ENCODE measurements at regions not wholly inside any gene's neighbourhood (a gene's known extent, or its start where the extent isn't known, plus 50 kb on each side); places are given as distances from the start of the nearest gene placed in this dataset.

- intact Hi-C loops (cut with micrococcal nuclease) (no loop called here), dilution Hi-C loops (cut with HindIII; ENCODE audit: low sequenced_read_pairs, unreplicated experiment) (no loop called here), in situ Hi-C loops (cut with MboI; ENCODE audit: low sequenced_read_pairs) (no loop called here)
- H3K79me1 ChIP-seq (ENCODE audit: low read depth in 1 of 2, low read length in 2 of 2): no peaks in the 10 kb centered on the region
- TF ChIP-seq SMC3 (IDR thresholded peaks at IDR 0.05; ENCODE audit: low read depth, low read length): no peak
- TF ChIP-seq RAD21 (IDR thresholded peaks at IDR 0.05; ENCODE audit: low read length): no peak
- no peak for TF ChIP-seq RCOR1 (IDR thresholded peaks at IDR 0.05; ENCODE audit: insufficient replicate concordance, low read length)
- no peak for TF ChIP-seq ELK1 (IDR thresholded peaks at IDR 0.05; ENCODE audit: borderline replicate concordance, low read depth, low read length)
- TF ChIP-seq CEBPB (IDR thresholded peaks at IDR 0.05; ENCODE audit: low read depth, low read length): no peak
- TF ChIP-seq RFX5 (IDR thresholded peaks at IDR 0.05; ENCODE audit: low read depth, low read length): no peak
- no peak for TF ChIP-seq POLR2A (IDR thresholded peaks at IDR 0.05; ENCODE audit: low read depth, low read length)
- TF ChIP-seq NFE2L2 (IDR thresholded peaks at IDR 0.05; ENCODE audit: low read depth, low read length): no peak
- no peak for TF ChIP-seq CHD1 (IDR thresholded peaks at IDR 0.05; ENCODE audit: low read depth, low read length)
- TF ChIP-seq CTCF (conservative IDR thresholded peaks at IDR 0.05; ENCODE audit: low read depth, low read length): no peak
- no peak for TF ChIP-seq MXI1 (IDR thresholded peaks at IDR 0.05; ENCODE audit: borderline replicate concordance, low read depth, low read length)
- no peak for TF ChIP-seq FOS (IDR thresholded peaks at IDR 0.05; ENCODE audit: low read depth, low read length)
- no peak for TF ChIP-seq MAFK (IDR thresholded peaks at IDR 0.05; ENCODE audit: low read depth, low read length)
- TF ChIP-seq BHLHE40 (IDR thresholded peaks at IDR 0.05; ENCODE audit: low read depth, low read length): no peak
- TF ChIP-seq MAZ (IDR thresholded peaks at IDR 0.05; ENCODE audit: borderline replicate concordance, low read depth, low read length): no peak
- TF ChIP-seq USF2 (IDR thresholded peaks at IDR 0.05; ENCODE audit: low read depth, low read length): no peak
- no peak overlapping the region for H2BK120ac ChIP-seq (ENCODE audit: low read depth, low read length)
- POLR2A ChIA-PET (ENCODE audit: unreplicated experiment): no interaction called here
- no peaks in the 10 kb centered on the region for H3K4me1 ChIP-seq (ENCODE audit: control insufficient read depth, insufficient read depth, low read length)
- no peak overlapping the region for H2AFZ ChIP-seq (replicated peaks; ENCODE audit: low read length, poor library complexity)
- WGBS, 2 experiments (ENCODE audit: extremely low coverage in 2 of 2, insufficient read length in 1 of 2): no CpG with 5 or more reads among the region's 4 CpGs
- peaks cover 5% of the 10 kb centered on the region for H3K27me3 ChIP-seq (ENCODE audit: control insufficient read depth, insufficient read depth, low read length)
- no TSS peak for BruUV-seq (replicated peaks)
- no peak overlapping the region for H4K5ac ChIP-seq (ENCODE audit: low read depth, low read length)
- no peak overlapping the region for H4K8ac ChIP-seq (ENCODE audit: low read depth in 2 of 2, low read length in 2 of 2)
- ATAC-seq (ENCODE audit: low read depth) (no peak), DNase-seq (no peak)
- no peak overlapping the region for H3K4ac ChIP-seq (ENCODE audit: low read depth, low read length)
- no peak overlapping the region for H3K18ac ChIP-seq (ENCODE audit: low read depth, low read length)
- no peaks in the 10 kb centered on the region for H3K36me3 ChIP-seq (ENCODE audit: control insufficient read depth, insufficient read depth, low read length)
- H2BK15ac ChIP-seq (ENCODE audit: low read depth, low read length): no peak overlapping the region
- H2BK5ac ChIP-seq (ENCODE audit: low read depth, low read length, poor library complexity, severe bottlenecking): no peak overlapping the region
- H3K4me2 ChIP-seq (ENCODE audit: low read depth, low read length): no peak overlapping the region
- no peak overlapping the region for H4K91ac ChIP-seq (ENCODE audit: insufficient read depth, low read depth, low read length)
- H2AK5ac ChIP-seq (ENCODE audit: low read depth, low read length): no peak overlapping the region
- H3K56ac ChIP-seq (ENCODE audit: extremely low read depth, insufficient read depth, low read length): no peak overlapping the region
- H3K14ac ChIP-seq (replicated peaks; ENCODE audit: low read depth, low read length): no peak overlapping the region
- no peak overlapping the region for H3K9ac ChIP-seq (ENCODE audit: low read depth, low read length)
- H3K4me3 ChIP-seq (ENCODE audit: insufficient read depth, low read depth, low read length): no peak overlapping the region
- CTCF ChIA-PET: no interaction called here
- no peaks in the 10 kb centered on the region for H3K9me3 ChIP-seq (ENCODE audit: control insufficient read depth, insufficient read depth, low read length)
- no peak overlapping the region for H3K27ac ChIP-seq (ENCODE audit: insufficient read depth, low read length)
- H3K9me1 ChIP-seq (ENCODE audit: insufficient read depth, low read length): no peaks in the 10 kb centered on the region
- no peaks in the 10 kb centered on the region for H4K20me1 ChIP-seq (ENCODE audit: insufficient read depth, low read length)
- H2BK20ac ChIP-seq (ENCODE audit: low read depth, low read length): no peak overlapping the region
- H3K23ac ChIP-seq (ENCODE audit: low read depth, low read length): no peak overlapping the region
- H2AK9ac ChIP-seq (replicated peaks; ENCODE audit: low read depth, low read length, poor library complexity): no peak overlapping the region
These were observed 58.9 kb upstream of the MIER3 start for GRCh38 chr5:57010786-57011185.

All from IMR-90 (cell line).